ENCODE measurements at regions not wholly inside any gene's neighbourhood (a gene's known extent, or its start where the extent isn't known, plus 50 kb on each side); places are given as distances from the start of the nearest gene placed in this dataset.

- TF ChIP-seq EZH2 (IDR thresholded peaks at IDR 0.05; ENCODE audit: insufficient read depth, poor library complexity, severe bottlenecking) (no peak), EZH2phosphoT487 (IDR thresholded peaks at IDR 0.05; ENCODE audit: insufficient read depth, low read depth) (no peak)
These were observed 425.9 kb upstream of the ONECUT1 start for GRCh38 chr15:53216036-53216435.
